ENCODE measurements at regions not wholly inside any gene's neighbourhood (a gene's known extent, or its start where the extent isn't known, plus 50 kb on each side); places are given as distances from the start of the nearest gene placed in this dataset.
"Not testable (repeated sequence)": the region's sequence is repeated elsewhere in the genome, so short reads cannot be mapped to it uniquely, and the experiment has no call there.

DNA sequence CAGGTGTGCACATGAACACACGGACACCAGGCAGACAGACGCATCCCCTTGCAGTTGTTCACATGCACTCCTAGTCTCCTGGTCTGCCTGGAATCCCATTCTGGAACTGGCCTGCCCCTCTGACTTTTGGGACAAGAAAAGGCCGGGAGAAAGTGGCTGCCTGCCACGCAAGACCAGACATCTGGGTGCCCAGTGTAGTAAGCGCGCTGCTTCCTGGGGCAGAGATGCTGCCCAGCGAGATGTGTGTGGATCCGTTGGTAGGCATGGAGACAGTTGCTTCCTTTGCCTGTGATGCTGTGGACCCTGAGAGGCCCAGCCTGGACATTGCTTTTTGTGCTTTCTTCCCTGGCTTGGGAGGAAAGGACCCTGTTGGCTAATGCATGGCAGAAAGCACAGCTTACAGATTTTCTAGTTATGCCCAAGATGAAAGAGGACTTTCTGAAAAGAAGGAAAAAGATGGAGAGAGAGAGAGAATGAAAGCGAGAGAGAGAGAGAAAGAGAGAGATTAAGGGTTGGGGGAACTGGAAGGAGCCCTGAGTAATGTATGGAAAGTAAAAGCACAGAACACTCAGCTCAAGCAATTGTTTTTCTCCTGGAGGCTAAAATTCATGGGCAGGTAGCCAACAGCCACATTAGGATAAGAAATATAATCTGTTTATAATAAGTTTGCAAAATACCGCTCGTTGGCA is 235.3 kb downstream of the BCL2L11 start:
- TF ChIP-seq, protein P1, sequence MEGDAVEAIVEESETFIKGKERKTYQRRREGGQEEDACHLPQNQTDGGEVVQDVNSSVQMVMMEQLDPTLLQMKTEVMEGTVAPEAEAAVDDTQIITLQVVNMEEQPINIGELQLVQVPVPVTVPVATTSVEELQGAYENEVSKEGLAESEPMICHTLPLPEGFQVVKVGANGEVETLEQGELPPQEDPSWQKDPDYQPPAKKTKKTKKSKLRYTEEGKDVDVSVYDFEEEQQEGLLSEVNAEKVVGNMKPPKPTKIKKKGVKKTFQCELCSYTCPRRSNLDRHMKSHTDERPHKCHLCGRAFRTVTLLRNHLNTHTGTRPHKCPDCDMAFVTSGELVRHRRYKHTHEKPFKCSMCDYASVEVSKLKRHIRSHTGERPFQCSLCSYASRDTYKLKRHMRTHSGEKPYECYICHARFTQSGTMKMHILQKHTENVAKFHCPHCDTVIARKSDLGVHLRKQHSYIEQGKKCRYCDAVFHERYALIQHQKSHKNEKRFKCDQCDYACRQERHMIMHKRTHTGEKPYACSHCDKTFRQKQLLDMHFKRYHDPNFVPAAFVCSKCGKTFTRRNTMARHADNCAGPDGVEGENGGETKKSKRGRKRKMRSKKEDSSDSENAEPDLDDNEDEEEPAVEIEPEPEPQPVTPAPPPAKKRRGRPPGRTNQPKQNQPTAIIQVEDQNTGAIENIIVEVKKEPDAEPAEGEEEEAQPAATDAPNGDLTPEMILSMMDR (IDR thresholded peaks at IDR 0.05) = not testable (repeated sequence)
- not testable (repeated sequence) for TF ChIP-seq EZH2 (IDR thresholded peaks at IDR 0.05)

Data from neural progenitor cell (in vitro differentiated cells).